H9 (cell line): ENCODE measurements at regions not wholly inside any gene's neighbourhood (a gene's known extent, or its start where the extent isn't known, plus 50 kb on each side); places are given as distances from the start of the nearest gene placed in this dataset.

Experiments used
- DNase-seq: peaks from one replicate; pipeline ENCODE4 v3.0.0-alpha.2; 2017
- H2AFZ ChIP-seq: one replicate; pipeline ENCODE4 v1.6.1; 2013; ENCODE audit warnings: mild to moderate bottlenecking, low read length, control low read depth, moderate library complexity
- H2AK5ac ChIP-seq: 2 replicates; pipeline ENCODE4 v1.6.1; 2013; ENCODE audit warnings: low read length, control low read depth, mixed read lengths; ENCODE audit not compliant: insufficient read length
- H2BK120ac ChIP-seq: one replicate; pipeline ENCODE4 v1.6.1; 2013; ENCODE audit warnings: low read depth, mild to moderate bottlenecking, low read length, control low read depth, inconsistent platforms; ENCODE audit not compliant: poor library complexity, severe bottlenecking
- H2BK12ac ChIP-seq: 2 replicates; pipeline ENCODE4 v1.6.1; 2013; ENCODE audit warnings: low read length, control low read depth, mixed read lengths, low read depth; ENCODE audit not compliant: insufficient read length
- H2BK15ac ChIP-seq: 2 replicates; pipeline ENCODE4 v1.6.1; 2013; ENCODE audit warnings: low read depth, low read length, control low read depth
- H2BK20ac ChIP-seq: one replicate; pipeline ENCODE4 v1.6.1; 2013; ENCODE audit warnings: low read depth, mild to moderate bottlenecking, low read length, control low read depth, inconsistent platforms; ENCODE audit not compliant: poor library complexity, severe bottlenecking
- H2BK5ac ChIP-seq: 2 replicates; pipeline ENCODE4 v1.6.1; 2013; ENCODE audit warnings: low read length, control low read depth, mixed read lengths; ENCODE audit not compliant: insufficient read length
- H3K14ac ChIP-seq: 2 replicates; pipeline ENCODE4 v1.6.1; 2013; ENCODE audit warnings: low read length, control low read depth; ENCODE audit not compliant: insufficient read depth
- H3K18ac ChIP-seq: 2 replicates; pipeline ENCODE4 v1.6.1; 2013; ENCODE audit warnings: low read depth, mild to moderate bottlenecking, mixed read lengths, low read length, control low read depth; ENCODE audit not compliant: insufficient read length
- H3K23ac ChIP-seq: 2 replicates; pipeline ENCODE4 v1.6.1; 2013; ENCODE audit warnings: low read length, control low read depth, mixed read lengths, low read depth; ENCODE audit not compliant: insufficient read length
- H3K23me2 ChIP-seq: 2 replicates; pipeline ENCODE4 v1.6.1; 2013; ENCODE audit warnings: low read depth, mild to moderate bottlenecking, mixed read lengths, low read length, control low read depth; ENCODE audit not compliant: insufficient read length, poor library complexity, severe bottlenecking
- H3K27ac ChIP-seq: 2 replicates; pipeline ENCODE4 v1.5.1; 2013; ENCODE audit warnings: low read length, control low read depth, mixed read lengths, low read depth; ENCODE audit not compliant: insufficient read length
- H3K27me3 ChIP-seq: 2 replicates; pipeline ENCODE4 v1.6.1; 2013; ENCODE audit warnings: low read length, control low read depth, inconsistent platforms; ENCODE audit not compliant: insufficient read depth
- H3K4ac ChIP-seq: 2 replicates; pipeline ENCODE4 v1.6.1; 2013; ENCODE audit warnings: low read depth, mild to moderate bottlenecking, control low read depth, inconsistent platforms, low read length, moderate library complexity
- H3K4me1 ChIP-seq: 2 replicates; pipeline ENCODE4 v1.6.1; 2013; ENCODE audit warnings: low read length, control low read depth, inconsistent platforms; ENCODE audit not compliant: insufficient read depth
- H3K4me2 ChIP-seq: 2 replicates; pipeline ENCODE4 v1.6.1; 2013; ENCODE audit warnings: low read length, control low read depth, mixed read lengths; ENCODE audit not compliant: insufficient read length, insufficient read depth
- H3K56ac ChIP-seq: 2 replicates; pipeline ENCODE4 v1.6.1; 2013; ENCODE audit warnings: low read depth, mild to moderate bottlenecking, mixed read lengths, low read length, control low read depth; ENCODE audit not compliant: insufficient read length
- H3K79me1 ChIP-seq: 2 replicates; pipeline ENCODE4 v1.6.1; 2013; ENCODE audit warnings: low read depth, mild to moderate bottlenecking, moderate library complexity, low read length, control low read depth, inconsistent platforms; ENCODE audit not compliant: insufficient read depth, poor library complexity, severe bottlenecking
- H3K79me2 ChIP-seq: 2 replicates; pipeline ENCODE4 v1.6.1; 2013; ENCODE audit warnings: low read length, control low read depth, inconsistent platforms; ENCODE audit not compliant: insufficient read depth
- H3K9ac ChIP-seq: 2 replicates; pipeline ENCODE4 v1.6.1; 2013; ENCODE audit warnings: low read length, control low read depth, mixed read lengths; ENCODE audit not compliant: insufficient read length; ENCODE audit errors: extremely low read depth
- H3K9me3 ChIP-seq: one replicate; pipeline ENCODE4 v1.6.1; 2013; ENCODE audit warnings: low read depth, low read length, inconsistent platforms; ENCODE audit not compliant: control insufficient read depth
- H3T11ph ChIP-seq: one replicate; pipeline ENCODE4 v1.6.1; 2013; ENCODE audit warnings: mild to moderate bottlenecking, low read length, control low read depth, inconsistent platforms
- H4K20me1 ChIP-seq: one replicate; pipeline ENCODE4 v1.6.1; 2013; ENCODE audit not compliant: control insufficient read depth, insufficient read length, insufficient read depth
- H4K5ac ChIP-seq: 2 replicates; pipeline ENCODE4 v1.6.1; 2013; ENCODE audit warnings: low read depth, mild to moderate bottlenecking, mixed read lengths, low read length, control low read depth; ENCODE audit not compliant: insufficient read length
- H4K8ac ChIP-seq: replicated peaks from 2 replicates; pipeline ENCODE4 v1.6.1; 2013; ENCODE audit warnings: low read length, control low read depth, mixed read lengths, low read depth; ENCODE audit not compliant: insufficient read length
- H4K91ac ChIP-seq: 2 replicates; pipeline ENCODE4 v1.6.1; 2013; ENCODE audit warnings: low read depth, mild to moderate bottlenecking, moderate library complexity, mixed read lengths, low read length, control low read depth; ENCODE audit not compliant: insufficient read length
- H3K27ac Mint-ChIP-seq, 3 experiments: 2 replicates in 2 of 3; 3 replicates in 1 of 3; pipeline ENCODE4 v1.8.0; 2020 to 2021; ENCODE audit warnings: mixed read lengths in 3 of 3, mild to moderate bottlenecking in 1 of 3, moderate library complexity in 1 of 3
- H3K27me3 Mint-ChIP-seq: 2 replicates; pipeline ENCODE4 v1.8.0; 2021; ENCODE audit warnings: low read depth, mild to moderate bottlenecking, moderate library complexity, mixed read lengths
- H3K36me3 Mint-ChIP-seq, 3 experiments: 2 replicates in 2 of 3; 3 replicates in 1 of 3; pipeline ENCODE4 v1.8.0; 2020 to 2021; ENCODE audit warnings: low read depth in 3 of 3, mixed read lengths in 3 of 3; ENCODE audit not compliant: insufficient read depth in 1 of 3
- H3K4me1 Mint-ChIP-seq, 2 experiments: 2 replicates each; pipeline ENCODE4 v1.8.0; 2020; ENCODE audit warnings: mixed read lengths in 2 of 2
- H3K4me3 Mint-ChIP-seq, 2 experiments: 2 replicates in 1 of 2; 3 replicates in 1 of 2; pipeline ENCODE4 v1.8.0; 2020 to 2021; ENCODE audit warnings: mild to moderate bottlenecking in 2 of 2, mixed read lengths in 2 of 2, moderate library complexity in 1 of 2
- H3K9me3 Mint-ChIP-seq, 2 experiments: 2 replicates in 1 of 2; 3 replicates in 1 of 2; pipeline ENCODE4 v1.8.0; 2020; ENCODE audit warnings: mild to moderate bottlenecking in 2 of 2, mixed read lengths in 2 of 2, moderate library complexity in 1 of 2
- CTCF ChIP-seq: fragments of 200-600 bp; sonication (generic); conservative IDR thresholded peaks from 3 replicates; pipeline ENCODE4 v1.8.0; 2021; ENCODE audit warnings: antibody characterized with exemption, mild to moderate bottlenecking
- WGBS: extraction: QIAGEN DNeasy Blood & Tissue Kit; methylation state at CpG from one replicate; pipeline ENCODE4 v1.1.7; 2013; ENCODE audit warnings: missing lambda C conversion rate, low lambda C conversion rate, mixed read lengths; ENCODE audit not compliant: insufficient read length; ENCODE audit errors: extremely low coverage; 5-methylcytosine and 5-hydroxymethylcytosine counted together

- no peak overlapping the region for H4K5ac ChIP-seq
- H3K23me2 ChIP-seq, result no peaks in the 10 kb centered on the region
- H3K4me1 Mint-ChIP-seq, result peaks cover 15 to 20% of the 10 kb centered on the region in 2 experiments
- no peak for DNase-seq
- H3K56ac ChIP-seq, result no peak overlapping the region
- H2BK5ac ChIP-seq, result no peak overlapping the region
- H3K9me3 Mint-ChIP-seq, result no peaks in the 10 kb centered on the region
- no peak overlapping the region for H2BK12ac ChIP-seq
- no peak overlapping the region for H2BK20ac ChIP-seq
- WGBS, result no CpG with 5 or more reads among the region's 4 CpGs
- TF ChIP-seq CTCF, result no peak
- no peaks in the 10 kb centered on the region for H4K20me1 ChIP-seq
- no peaks in the 10 kb centered on the region for H3K27me3 Mint-ChIP-seq
- no peak overlapping the region for H2BK15ac ChIP-seq
- H3K27ac ChIP-seq, result no peak overlapping the region
- no peaks in the 10 kb centered on the region; the same call in 1 of the 2 replicates for H3K4me1 ChIP-seq
- H3K18ac ChIP-seq, result no peak overlapping the region
- no peak overlapping the region for H2BK120ac ChIP-seq
- no peak overlapping the region for H3K27ac Mint-ChIP-seq
- H3K4ac ChIP-seq, result no peak overlapping the region
- H4K8ac ChIP-seq, result no peak overlapping the region
- H3K9me3 ChIP-seq, result no peaks in the 10 kb centered on the region
- no peaks in the 10 kb centered on the region for H3K79me2 ChIP-seq
- H3K9ac ChIP-seq, result no peak overlapping the region
- no peaks in the 10 kb centered on the region for H3K36me3 Mint-ChIP-seq
- no peak overlapping the region for H3T11ph ChIP-seq
- no peak overlapping the region for H4K91ac ChIP-seq
- H2AK5ac ChIP-seq, result no peak overlapping the region
- peaks cover 2% of the 10 kb centered on the region; the same call in 1 of the 2 replicates for H3K27me3 ChIP-seq
- no peak overlapping the region for H3K23ac ChIP-seq
- no peaks in the 10 kb centered on the region for H3K79me1 ChIP-seq
- H2AFZ ChIP-seq, result no peak overlapping the region
- no peak overlapping the region for H3K4me2 ChIP-seq
- H3K4me3 Mint-ChIP-seq, result no peak overlapping the region
- no peak overlapping the region for H3K14ac ChIP-seq
Observed at GRCh38 chr1:213448776-213449175, 397.7 kb downstream of the RPS6KC1 start.
